Natural killer cell (primary cell): ENCODE measurements at regions not wholly inside any gene's neighbourhood (a gene's known extent, or its start where the extent isn't known, plus 50 kb on each side); places are given as distances from the start of the nearest gene placed in this dataset.

Experiments
- ATAC-seq, 3 donors: fragments of 150-1000 bp in 2 of 3; fragments of 200-7000 bp in 1 of 3; cut with Tn5 transposase; 1 replicate in 1 of 3; 2 replicates in 2 of 3; pipeline ENCODE4 v1.10.0; 2021; ENCODE audit warnings: mild to moderate bottlenecking in 2 of 3, moderate library complexity in 2 of 3
- DNase-seq, 2 donors: peaks; one replicate each; pipeline versions ENCODE4 v3.0.0 to v3.0.0-alpha.2; 2013 to 2021; ENCODE audit warnings: mixed read lengths in 1 of 2
- H3K27ac ChIP-seq: one replicate; pipeline ENCODE4 v1.5.1; 2013; ENCODE audit warnings: mild to moderate bottlenecking, low read length
- H3K27me3 ChIP-seq: one replicate; pipeline ENCODE4 v1.6.1; 2013; ENCODE audit warnings: low read length; ENCODE audit not compliant: control insufficient read depth, insufficient read depth
- H3K36me3 ChIP-seq: one replicate; pipeline ENCODE4 v1.6.1; 2013; ENCODE audit warnings: low read length; ENCODE audit not compliant: control insufficient read depth, insufficient read depth
- H3K4me1 ChIP-seq: one replicate; pipeline ENCODE4 v1.6.1; 2013; ENCODE audit warnings: low read length; ENCODE audit not compliant: control insufficient read depth, insufficient read depth
- H3K4me3 ChIP-seq: one replicate; pipeline ENCODE4 v1.5.1; 2013; ENCODE audit warnings: low read length
- H3K9me3 ChIP-seq: one replicate; pipeline ENCODE4 v1.6.1; 2013; ENCODE audit warnings: low read length; ENCODE audit not compliant: control insufficient read depth, insufficient read depth
- H3K27ac Mint-ChIP-seq, 2 donors: one replicate each; pipeline ENCODE4 v1.8.0; 2022; ENCODE audit warnings: mild to moderate bottlenecking in 2 of 2, mixed read lengths in 2 of 2, moderate library complexity in 1 of 2
- H3K27me3 Mint-ChIP-seq, 2 donors: one replicate each; pipeline ENCODE4 v1.8.0; 2022; ENCODE audit warnings: low read depth in 2 of 2, mixed read lengths in 2 of 2
- H3K36me3 Mint-ChIP-seq: one replicate; pipeline ENCODE4 v1.8.0; 2022; ENCODE audit warnings: mixed read lengths
- H3K4me1 Mint-ChIP-seq, 2 donors: one replicate each; pipeline ENCODE4 v1.8.0; 2022; ENCODE audit warnings: mixed read lengths in 2 of 2
- H3K4me3 Mint-ChIP-seq: one replicate; pipeline ENCODE4 v1.8.0; 2022; ENCODE audit warnings: mild to moderate bottlenecking, moderate library complexity, mixed read lengths
- H3K9me3 Mint-ChIP-seq, 2 donors: one replicate each; pipeline ENCODE4 v1.8.0; 2022; ENCODE audit warnings: mixed read lengths in 2 of 2
- CTCF ChIP-seq: fragments of 200-600 bp; IDR thresholded peaks from one replicate; pipeline ENCODE4 v1.8.0; 2022; ENCODE audit warnings: antibody characterized with exemption
- WGBS: methylation state at CpG from one replicate; pipeline ENCODE4 v1.1.7; 2013; ENCODE audit warnings: missing lambda C conversion rate; ENCODE audit not compliant: insufficient coverage; 5-methylcytosine and 5-hydroxymethylcytosine counted together
- intact Hi-C: fragments of 100-400 bp; cut with micrococcal nuclease; formaldehyde crosslinking; loops from one replicate; pipeline ENCODE4 v1.14.2; 2022

- H3K9me3 Mint-ChIP-seq = no peaks in the 10 kb centered on the region
- Histone ChIP-seq H3K9me3 (no peaks in the 10 kb centered on the region), H3K4me1 (no peaks in the 10 kb centered on the region), H3K27ac (no peak overlapping the region), H3K4me3 (no peak overlapping the region), H3K27me3 (no peaks in the 10 kb centered on the region), H3K36me3 (no peaks in the 10 kb centered on the region)
- DNase-seq (no peak), ATAC-seq (no peak)
- no peaks in the 10 kb centered on the region for H3K36me3 Mint-ChIP-seq
- H3K4me3 Mint-ChIP-seq = no peak overlapping the region
- intact Hi-C loops = no loop called here
- no peak overlapping the region for H3K27ac Mint-ChIP-seq
- H3K4me1 Mint-ChIP-seq = no peaks in the 10 kb centered on the region
- peaks cover 8 to 12% of the 10 kb centered on the region in 2 donors for H3K27me3 Mint-ChIP-seq
- TF ChIP-seq CTCF = no peak
- 85% methylated on average over 7 of the region's 7 CpGs for WGBS
Measured at GRCh38 chr3:197372047-197372661, 73.7 kb upstream of the DLG1 start.

- ATAC-seq = no peak
- TF ChIP-seq CTCF = no peak
Measured at GRCh38 chr3:197371591-197372046, 73.2 kb upstream of the DLG1 start.

DNA sequence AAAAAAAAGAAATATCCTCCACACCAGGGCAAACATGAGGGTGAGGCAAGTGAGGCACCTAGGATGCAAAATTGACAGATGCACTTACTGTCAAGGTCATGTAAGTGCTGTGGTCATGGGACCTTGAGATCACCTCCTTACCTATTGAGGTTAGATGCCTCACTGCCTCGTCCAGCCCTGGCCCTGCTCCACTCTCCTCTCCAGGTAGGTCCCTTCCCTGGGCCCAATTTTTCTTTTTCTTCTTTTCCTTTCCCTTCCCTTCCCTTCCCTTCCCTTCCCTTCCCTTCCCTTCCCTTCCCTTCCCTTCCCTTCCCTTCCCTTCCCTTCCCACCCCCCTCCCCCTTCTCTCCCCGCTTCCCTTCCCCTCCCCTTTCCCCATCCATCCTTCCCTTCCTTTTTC, 71.1 kb upstream of the DLG1 start:
- peaks cover 11 to 19% of the 10 kb centered on the region in 2 donors for H3K27me3 Mint-ChIP-seq
- WGBS = 87% methylated on average over 2 of the region's 2 CpGs

More at GRCh38 chr3:197371591-197372046, 73.2 kb upstream of the DLG1 start:
- H3K9me3 Mint-ChIP-seq = no peaks in the 10 kb centered on the region
- H3K4me1 Mint-ChIP-seq = no peaks in the 10 kb centered on the region
- no peak overlapping the region for H3K4me3 Mint-ChIP-seq
- H3K4me3 ChIP-seq = no peak overlapping the region
- no peak overlapping the region for H3K27ac ChIP-seq
- no peak overlapping the region for H3K27ac Mint-ChIP-seq
- H3K36me3 Mint-ChIP-seq = no peaks in the 10 kb centered on the region
- intact Hi-C loops = no loop called here
- H3K36me3 ChIP-seq = no peaks in the 10 kb centered on the region
- no peaks in the 10 kb centered on the region for H3K9me3 ChIP-seq
- no peaks in the 10 kb centered on the region for H3K4me1 ChIP-seq
- WGBS = 69% methylated on average over 1 of the region's 1 CpG
- peaks cover 7 to 8% of the 10 kb centered on the region in 2 donors for H3K27me3 Mint-ChIP-seq
- H3K27me3 ChIP-seq = no peaks in the 10 kb centered on the region
- DNase-seq = no peak

More for the DNA sequence above, 71.1 kb upstream of the DLG1 start:
- Histone ChIP-seq H3K36me3 (no peaks in the 10 kb centered on the region), H3K27ac (no peak overlapping the region), H3K4me1 (no peaks in the 10 kb centered on the region), H3K9me3 (no peaks in the 10 kb centered on the region), H3K4me3 (no peak overlapping the region), H3K27me3 (no peaks in the 10 kb centered on the region)
- intact Hi-C loops = no loop called here
- TF ChIP-seq CTCF = no peak
- H3K9me3 Mint-ChIP-seq = no peaks in the 10 kb centered on the region
- no peaks in the 10 kb centered on the region for H3K36me3 Mint-ChIP-seq
- no peak overlapping the region for H3K27ac Mint-ChIP-seq
- no peak overlapping the region for H3K4me3 Mint-ChIP-seq
- H3K4me1 Mint-ChIP-seq = no peaks in the 10 kb centered on the region
- no peak for DNase-seq
- ATAC-seq = no peak
